ENCODE measurements at regions not wholly inside any gene's neighbourhood (a gene's known extent, or its start where the extent isn't known, plus 50 kb on each side); places are given as distances from the start of the nearest gene placed in this dataset.

DNA sequence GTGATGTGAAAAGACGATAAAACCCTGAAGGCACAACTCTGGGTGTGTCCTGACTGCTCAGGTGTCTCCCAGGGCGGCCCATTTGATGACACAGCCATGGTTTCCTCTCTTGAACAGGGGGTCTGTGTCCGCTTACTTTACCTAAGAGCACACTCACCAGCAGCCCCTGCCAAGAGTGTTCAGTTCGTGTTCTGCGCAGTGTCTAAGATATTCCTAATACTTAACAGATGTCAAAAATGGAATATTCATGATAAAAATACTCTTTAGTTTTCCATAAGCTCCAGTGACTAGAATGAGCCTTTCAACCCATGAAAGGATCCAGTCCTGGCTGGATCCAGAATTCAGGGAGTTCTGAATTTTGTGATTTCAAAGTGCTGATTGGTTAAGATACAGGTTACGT is 492.4 kb downstream of the TNS3 start:
- FAIRE-seq (no peak), DNase-seq (ENCODE audit: insufficient read length, low spot score) (no peak)
- TF ChIP-seq POLR2A (IDR thresholded peaks at IDR 0.05; ENCODE audit: low read depth, low read length) (no peak), POU2F2 (IDR thresholded peaks at IDR 0.05; ENCODE audit: low read depth, low read length) (no peak), PAX5 (IDR thresholded peaks at IDR 0.05; ENCODE audit: insufficient read depth, low read length, severe bottlenecking) (no peak), TAF1 (IDR thresholded peaks at IDR 0.05; ENCODE audit: low read depth, low read length) (no peak), SPI1 (IDR thresholded peaks at IDR 0.05; ENCODE audit: low read depth, low read length) (no peak), POLR2AphosphoS5 (IDR thresholded peaks at IDR 0.05; ENCODE audit: low read depth, low read length) (no peak)

DNA sequence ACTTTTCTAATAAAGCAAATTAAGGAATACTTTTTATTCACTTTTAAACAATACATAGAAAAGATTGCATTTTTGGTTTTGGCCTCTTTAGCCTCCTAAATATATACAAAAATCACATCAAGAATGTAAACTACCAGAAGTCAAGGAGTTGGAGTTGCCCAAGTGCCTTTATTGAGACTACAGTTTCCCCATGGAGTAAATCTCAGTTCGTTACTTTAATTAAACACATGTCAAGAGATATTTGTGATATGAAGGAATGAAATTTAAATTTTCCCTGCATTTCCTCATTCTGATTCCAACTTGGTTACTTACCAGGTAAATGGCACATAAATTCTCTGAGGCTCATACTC is 492.9 kb downstream of the TNS3 start:
- TF ChIP-seq SPI1 (IDR thresholded peaks at IDR 0.05; ENCODE audit: low read depth, low read length) (no peak), POLR2A (IDR thresholded peaks at IDR 0.05; ENCODE audit: low read depth, low read length) (no peak), TAF1 (IDR thresholded peaks at IDR 0.05; ENCODE audit: low read depth, low read length) (no peak), POLR2AphosphoS5 (IDR thresholded peaks at IDR 0.05; ENCODE audit: low read depth, low read length) (no peak), POU2F2 (IDR thresholded peaks at IDR 0.05; ENCODE audit: low read depth, low read length) (no peak), PAX5 (IDR thresholded peaks at IDR 0.05; ENCODE audit: insufficient read depth, low read length, severe bottlenecking) (no peak)
- FAIRE-seq (no peak), DNase-seq (ENCODE audit: insufficient read length, low spot score) (no peak)

DNA sequence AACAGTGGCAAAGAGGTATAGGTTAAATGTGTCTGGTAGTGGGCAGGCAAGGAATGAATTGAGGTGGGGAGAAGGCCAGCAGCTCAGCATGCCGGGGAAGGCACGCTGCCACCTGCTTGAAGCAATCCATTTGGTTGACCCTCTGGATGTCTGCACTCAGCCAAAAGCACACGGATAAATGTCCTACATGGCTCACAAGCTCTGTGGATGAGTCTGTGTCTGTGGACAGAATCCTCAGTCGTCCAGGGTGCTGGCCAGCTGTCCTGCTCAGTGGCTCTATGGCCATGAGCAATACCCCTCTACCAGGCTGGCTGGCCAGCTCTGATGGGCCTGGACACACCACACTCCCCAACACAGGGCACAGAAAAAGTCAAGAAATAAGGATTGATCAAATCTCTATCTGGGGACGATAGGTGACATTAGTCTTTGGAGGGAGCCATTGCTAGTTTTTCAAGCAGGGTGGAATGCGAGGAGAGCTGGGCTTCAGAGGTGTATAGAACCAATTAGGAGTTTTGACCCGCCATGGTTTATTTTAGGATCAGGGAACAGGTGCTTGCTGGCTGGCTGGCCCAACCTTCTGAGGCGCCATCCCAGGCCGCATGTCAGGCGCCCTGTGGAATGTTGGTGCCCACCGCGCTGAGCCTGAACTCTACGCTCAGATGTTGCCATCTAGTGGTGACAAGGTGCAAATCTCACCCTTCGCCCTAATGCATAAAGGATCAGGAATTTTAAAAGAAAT is 493.4 kb downstream of the TNS3 start:
- FAIRE-seq, result peak; percentile 55
- DNase-seq (ENCODE audit: insufficient read length, low spot score), result peak; percentile 19
- TF ChIP-seq POU2F2 (IDR thresholded peaks at IDR 0.05; ENCODE audit: low read depth, low read length) (no peak), PAX5 (IDR thresholded peaks at IDR 0.05; ENCODE audit: insufficient read depth, low read length, severe bottlenecking) (no peak), POLR2AphosphoS5 (IDR thresholded peaks at IDR 0.05; ENCODE audit: low read depth, low read length) (no peak), SPI1 (IDR thresholded peaks at IDR 0.05; ENCODE audit: low read depth, low read length) (no peak), TAF1 (IDR thresholded peaks at IDR 0.05; ENCODE audit: low read depth, low read length) (no peak), POLR2A (IDR thresholded peaks at IDR 0.05; ENCODE audit: low read depth, low read length) (no peak)

DNA sequence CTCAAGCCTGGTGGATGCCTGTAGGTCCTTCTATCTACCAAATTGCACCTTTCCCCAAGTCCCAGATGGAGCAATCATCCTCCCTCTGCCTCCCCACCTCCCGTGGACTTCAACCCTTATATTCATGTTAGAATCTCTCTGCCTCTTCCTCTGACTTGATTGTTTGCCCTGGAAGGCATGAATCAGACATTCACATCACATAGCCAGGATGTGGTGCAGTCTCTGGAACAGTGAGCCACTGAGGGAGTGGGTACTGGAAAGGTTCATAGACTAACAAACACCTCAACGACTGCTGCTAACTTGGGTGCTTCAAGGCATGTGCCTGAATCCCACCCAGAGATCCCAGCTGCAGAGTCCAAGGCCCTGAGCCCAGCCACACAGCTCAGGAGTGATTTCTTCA is 494.0 kb downstream of the TNS3 start:
- no peak for TF ChIP-seq TAF1 (IDR thresholded peaks at IDR 0.05; ENCODE audit: low read depth, low read length)
- TF ChIP-seq SPI1 (IDR thresholded peaks at IDR 0.05; ENCODE audit: low read depth, low read length), result no peak
- no peak for TF ChIP-seq POLR2A (IDR thresholded peaks at IDR 0.05; ENCODE audit: low read depth, low read length)
- TF ChIP-seq POU2F2 (IDR thresholded peaks at IDR 0.05; ENCODE audit: low read depth, low read length), result no peak
- no peak for TF ChIP-seq POLR2AphosphoS5 (IDR thresholded peaks at IDR 0.05; ENCODE audit: low read depth, low read length)
- no peak for FAIRE-seq
- no peak for DNase-seq (ENCODE audit: insufficient read length, low spot score)

DNA sequence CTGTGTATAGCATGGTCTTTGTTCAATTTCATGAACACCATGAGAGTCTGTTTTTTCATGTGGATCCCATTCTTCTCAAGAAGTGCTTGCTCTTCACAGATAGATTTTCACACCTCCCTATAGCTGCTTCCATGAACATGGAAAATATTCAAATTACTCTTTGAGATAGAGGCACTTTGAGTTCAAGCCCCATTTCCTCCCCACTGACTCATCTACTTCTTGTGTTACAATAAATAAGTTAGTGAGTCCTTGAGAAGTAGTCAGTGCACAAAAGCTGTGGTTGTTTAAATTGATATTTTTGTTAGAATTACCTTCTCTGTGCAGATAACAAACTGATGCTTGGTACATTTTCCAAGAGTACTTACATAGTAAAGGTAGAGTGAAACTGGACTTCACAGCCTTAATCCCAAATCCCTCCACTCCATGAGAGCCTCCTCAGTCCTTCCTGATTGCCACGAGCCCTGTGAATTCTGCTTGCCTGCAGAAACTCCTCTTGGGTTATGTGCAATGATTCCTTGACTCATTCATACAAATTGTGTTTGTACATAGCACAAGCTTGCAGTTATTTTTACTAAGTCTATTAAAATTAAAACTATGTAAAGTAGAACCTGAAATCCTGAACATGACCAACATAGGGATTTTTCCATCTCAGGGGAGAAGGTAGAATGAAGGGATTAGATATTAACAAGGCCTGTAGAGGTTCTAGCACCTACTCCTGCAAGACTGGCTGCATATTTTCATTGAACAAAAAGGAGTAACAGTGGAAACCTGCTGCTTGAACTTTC is 496.2 kb downstream of the TNS3 start:
- DNase-seq (ENCODE audit: insufficient read length, low spot score) (no peak), FAIRE-seq (no peak)
- TF ChIP-seq SPI1 (IDR thresholded peaks at IDR 0.05; ENCODE audit: low read depth, low read length) (no peak), POLR2A (IDR thresholded peaks at IDR 0.05; ENCODE audit: low read depth, low read length) (no peak), POLR2AphosphoS5 (IDR thresholded peaks at IDR 0.05; ENCODE audit: low read depth, low read length) (no peak), POU2F2 (IDR thresholded peaks at IDR 0.05; ENCODE audit: low read depth, low read length) (no peak), TAF1 (IDR thresholded peaks at IDR 0.05; ENCODE audit: low read depth, low read length) (no peak), PAX5 (IDR thresholded peaks at IDR 0.05; ENCODE audit: insufficient read depth, low read length, severe bottlenecking) (no peak)

DNA sequence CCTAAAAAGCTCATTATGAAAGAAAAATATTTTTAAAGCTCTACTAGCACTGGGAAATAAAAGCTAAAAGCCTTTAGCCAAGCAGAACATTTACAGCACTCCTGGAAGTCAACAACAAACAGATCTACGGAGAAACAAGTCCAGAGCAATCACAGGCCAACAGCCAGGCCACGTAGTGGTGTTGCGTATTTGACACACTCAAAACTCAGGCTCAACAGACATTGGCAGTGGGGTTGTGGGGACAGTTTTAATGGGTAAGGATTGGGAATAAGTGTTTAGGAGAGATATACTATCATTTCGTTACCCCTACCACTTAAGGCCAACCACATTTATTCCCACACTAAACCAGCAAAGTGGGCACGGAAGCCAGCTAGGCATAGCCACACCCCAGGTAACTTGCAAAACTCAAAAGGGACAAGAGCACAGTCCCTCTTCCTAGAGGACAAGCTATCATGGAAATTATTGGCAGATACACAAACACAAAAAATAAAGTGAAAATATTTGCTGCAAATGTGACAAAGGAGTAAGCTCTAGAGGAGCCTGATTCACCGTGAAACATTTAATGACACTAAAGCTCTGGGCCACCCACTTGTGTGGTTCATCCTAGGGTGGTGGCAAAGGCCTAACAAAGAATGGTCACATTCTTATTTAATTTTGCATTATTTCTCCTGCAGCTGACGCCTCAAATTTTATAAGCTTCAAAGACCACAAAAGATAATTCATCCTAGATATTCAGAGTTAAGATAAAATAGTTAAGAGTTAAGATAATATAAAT is 498.2 kb downstream of the TNS3 start:
- TF ChIP-seq SPI1 (IDR thresholded peaks at IDR 0.05; ENCODE audit: low read depth, low read length), result no peak
- TF ChIP-seq POU2F2 (IDR thresholded peaks at IDR 0.05; ENCODE audit: low read depth, low read length), result no peak
- no peak for TF ChIP-seq PAX5 (IDR thresholded peaks at IDR 0.05; ENCODE audit: insufficient read depth, low read length, severe bottlenecking)
- TF ChIP-seq POLR2AphosphoS5 (IDR thresholded peaks at IDR 0.05; ENCODE audit: low read depth, low read length), result no peak
- no peak for TF ChIP-seq POLR2A (IDR thresholded peaks at IDR 0.05; ENCODE audit: low read depth, low read length)
- TF ChIP-seq TAF1 (IDR thresholded peaks at IDR 0.05; ENCODE audit: low read depth, low read length), result no peak
- FAIRE-seq, result no peak

DNA sequence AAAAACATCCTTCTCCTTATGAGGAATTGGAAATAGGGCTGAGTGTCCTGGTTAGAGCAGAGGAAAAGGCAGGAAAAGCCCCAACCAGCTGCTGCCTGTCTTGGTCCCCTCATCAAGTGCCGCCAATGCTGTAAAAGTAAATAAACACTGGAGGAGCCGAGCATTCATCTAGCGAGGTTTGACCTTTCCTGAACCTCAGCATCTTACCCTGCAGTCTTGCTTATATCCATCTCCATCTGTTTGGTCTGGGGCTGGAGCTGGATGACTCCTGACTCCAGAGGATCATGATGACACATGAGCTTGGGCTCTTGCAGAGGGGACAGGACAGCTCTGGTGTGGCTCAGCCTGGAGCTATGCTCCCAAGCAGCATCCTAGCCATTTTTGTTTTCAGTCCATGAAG is 501.1 kb downstream of the TNS3 start:
- DNase-seq (ENCODE audit: insufficient read length, low spot score), result no peak
- no peak for FAIRE-seq
- TF ChIP-seq TAF1 (IDR thresholded peaks at IDR 0.05; ENCODE audit: low read depth, low read length) (no peak), SPI1 (IDR thresholded peaks at IDR 0.05; ENCODE audit: low read depth, low read length) (no peak), POLR2AphosphoS5 (IDR thresholded peaks at IDR 0.05; ENCODE audit: low read depth, low read length) (no peak), POU2F2 (IDR thresholded peaks at IDR 0.05; ENCODE audit: low read depth, low read length) (no peak), POLR2A (IDR thresholded peaks at IDR 0.05; ENCODE audit: low read depth, low read length) (no peak), PAX5 (IDR thresholded peaks at IDR 0.05; ENCODE audit: insufficient read depth, low read length, severe bottlenecking) (no peak)

More for the DNA sequence above, 498.2 kb downstream of the TNS3 start:
- no peak for DNase-seq (ENCODE audit: insufficient read length, low spot score)

DNA sequence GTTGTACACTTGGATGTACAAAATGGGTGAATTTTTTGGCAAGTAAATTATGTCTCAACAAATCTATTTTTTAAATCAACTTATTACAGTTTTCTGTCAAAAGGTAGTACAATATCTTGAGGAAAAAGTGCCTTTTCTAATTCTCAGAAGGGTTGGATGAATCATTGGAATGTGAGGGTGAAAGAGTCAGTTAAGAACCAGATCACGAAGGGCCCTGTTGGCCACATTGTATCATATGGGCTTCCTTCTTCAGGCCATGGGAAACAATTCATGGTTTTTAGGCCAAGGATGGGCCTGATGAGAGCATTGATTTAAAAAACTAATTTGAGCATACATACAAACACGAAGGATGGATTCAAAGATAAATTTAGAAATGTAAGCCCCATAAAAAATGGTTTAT is 503.7 kb downstream of the TNS3 start:
- DNase-seq (ENCODE audit: insufficient read length, low spot score) (no peak), FAIRE-seq (no peak)
- TF ChIP-seq POU2F2 (IDR thresholded peaks at IDR 0.05; ENCODE audit: low read depth, low read length) (no peak), SPI1 (IDR thresholded peaks at IDR 0.05; ENCODE audit: low read depth, low read length) (no peak), POLR2AphosphoS5 (IDR thresholded peaks at IDR 0.05; ENCODE audit: low read depth, low read length) (no peak), PAX5 (IDR thresholded peaks at IDR 0.05; ENCODE audit: insufficient read depth, low read length, severe bottlenecking) (no peak), POLR2A (IDR thresholded peaks at IDR 0.05; ENCODE audit: low read depth, low read length) (no peak), TAF1 (IDR thresholded peaks at IDR 0.05; ENCODE audit: low read depth, low read length) (no peak)

DNA sequence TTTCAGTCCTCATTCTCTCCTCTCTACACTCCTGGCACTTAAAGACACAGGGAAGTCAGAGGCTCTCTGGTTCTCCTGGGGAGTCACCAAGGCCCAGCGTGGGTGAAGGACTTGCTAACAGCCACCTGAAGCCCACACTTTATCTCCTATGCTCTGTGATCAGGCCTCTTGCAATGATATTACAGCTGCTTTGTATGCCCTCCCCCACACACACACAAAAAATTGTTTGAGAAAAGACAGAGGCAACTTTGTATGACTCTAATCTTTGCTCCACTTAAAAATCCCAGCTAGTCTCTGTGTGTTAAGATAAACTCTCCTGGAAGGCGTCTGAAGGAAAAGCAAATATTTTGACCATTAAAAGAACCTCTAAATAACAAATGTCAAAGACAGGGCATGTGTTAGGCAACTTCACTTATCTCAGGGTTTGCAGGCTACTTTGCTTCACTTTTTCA is 507.2 kb downstream of the TNS3 start:
- TF ChIP-seq POLR2A (IDR thresholded peaks at IDR 0.05; ENCODE audit: low read depth, low read length), result no peak
- TF ChIP-seq SPI1 (IDR thresholded peaks at IDR 0.05; ENCODE audit: low read depth, low read length), result no peak
- no peak for TF ChIP-seq POU2F2 (IDR thresholded peaks at IDR 0.05; ENCODE audit: low read depth, low read length)
- TF ChIP-seq PAX5 (IDR thresholded peaks at IDR 0.05; ENCODE audit: insufficient read depth, low read length, severe bottlenecking), result no peak
- TF ChIP-seq TAF1 (IDR thresholded peaks at IDR 0.05; ENCODE audit: low read depth, low read length), result no peak
- TF ChIP-seq POLR2AphosphoS5 (IDR thresholded peaks at IDR 0.05; ENCODE audit: low read depth, low read length), result no peak
- FAIRE-seq (no peak), DNase-seq (ENCODE audit: insufficient read length, low spot score) (no peak)
